T-helper 17 cell (primary cell): ENCODE measurements at regions not wholly inside any gene's neighbourhood (a gene's known extent, or its start where the extent isn't known, plus 50 kb on each side); places are given as distances from the start of the nearest gene placed in this dataset.
A peak's percentile ranks its signal among the peaks of the same experiment; 100 is the strongest.
"Not testable (repeated sequence)": the region's sequence is repeated elsewhere in the genome, so short reads cannot be mapped to it uniquely, and the experiment has no call there.

Experiments used
- ATAC-seq: fragments of 150-1000 bp; cut with Tn5 transposase; 2 replicates; pipeline ENCODE4 v1.10.0; 2021; ENCODE audit warnings: mild to moderate bottlenecking, moderate library complexity
- DNase-seq, 3 donors: peaks; one replicate each; pipeline versions ENCODE4 v3.0.0 to v3.0.0-alpha.2; 2020 to 2021
- H3K9me3 ChIP-seq: one replicate; pipeline ENCODE4 v1.7.0; 2013; ENCODE audit warnings: low read length, mild to moderate bottlenecking; ENCODE audit not compliant: control insufficient read depth, poor library complexity, severe bottlenecking
- H3K27ac Mint-ChIP-seq: one replicate; pipeline ENCODE4 v1.8.0; 2022; ENCODE audit warnings: mild to moderate bottlenecking, moderate library complexity, mixed read lengths
- H3K27me3 Mint-ChIP-seq: one replicate; pipeline ENCODE4 v1.8.0; 2022; ENCODE audit warnings: mixed read lengths
- H3K36me3 Mint-ChIP-seq: one replicate; pipeline ENCODE4 v1.8.0; 2022; ENCODE audit warnings: low read depth, mixed read lengths
- H3K4me1 Mint-ChIP-seq: one replicate; pipeline ENCODE4 v1.8.0; 2022; ENCODE audit warnings: mild to moderate bottlenecking, mixed read lengths
- H3K4me3 Mint-ChIP-seq: one replicate; pipeline ENCODE4 v1.8.0; 2022; ENCODE audit warnings: mild to moderate bottlenecking, moderate library complexity, mixed read lengths

DNA sequence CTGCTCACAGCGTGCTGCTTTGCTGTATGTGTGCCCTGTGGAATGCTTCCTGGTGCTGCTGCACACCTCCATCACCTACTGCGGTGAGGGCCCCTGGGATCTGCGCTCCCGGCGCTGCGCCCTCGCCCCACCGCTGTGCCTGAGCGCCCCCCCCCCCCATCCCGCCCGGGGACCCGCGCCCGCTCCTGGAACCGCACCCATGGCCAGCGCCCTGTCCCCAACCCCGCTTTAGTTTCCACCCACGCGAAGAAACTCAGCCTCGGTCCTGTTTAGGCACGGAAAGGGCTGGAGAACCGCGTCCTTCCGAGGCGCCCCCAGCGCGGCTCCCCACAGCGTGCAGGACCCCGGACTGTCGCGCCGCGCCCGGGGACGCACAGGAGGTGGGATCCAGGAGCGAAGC lies 265.5 kb downstream of the POTEB3 start:
- DNase-seq, H3K4me1 Mint-ChIP-seq, H3K27ac Mint-ChIP-seq, H3K36me3 Mint-ChIP-seq, H3K27me3 Mint-ChIP-seq, H3K4me3 Mint-ChIP-seq, H3K9me3 ChIP-seq, ATAC-seq: not testable (repeated sequence)

- H3K36me3 Mint-ChIP-seq, H3K9me3 ChIP-seq, H3K27ac Mint-ChIP-seq, DNase-seq, H3K4me1 Mint-ChIP-seq, H3K4me3 Mint-ChIP-seq, ATAC-seq, H3K27me3 Mint-ChIP-seq: not testable (repeated sequence)
Measured at GRCh38 chr15:21151203-21151966, 285.3 kb upstream of the POTEB2 start.

DNA sequence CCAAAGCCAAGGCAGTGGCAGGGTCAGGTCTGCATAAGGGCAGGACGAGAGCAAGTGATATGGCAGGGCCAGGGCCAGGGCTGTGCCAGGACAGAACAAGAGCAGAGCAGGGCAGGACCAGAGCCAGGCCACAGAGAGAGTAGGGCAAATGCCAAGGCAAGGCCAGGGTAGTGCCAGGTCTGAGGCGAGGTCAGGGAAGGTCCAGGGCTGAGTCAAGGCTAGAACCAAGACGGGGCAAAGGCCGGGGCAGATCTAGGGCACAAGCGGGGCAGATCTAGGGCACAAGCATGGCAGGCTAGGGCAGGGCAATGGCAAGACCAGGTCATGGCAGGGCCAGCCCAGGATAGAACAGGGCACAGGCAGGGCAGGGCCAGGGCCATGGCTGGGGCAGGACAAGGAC lies 282.0 kb upstream of the POTEB2 start:
- H3K9me3 ChIP-seq, H3K4me3 Mint-ChIP-seq, ATAC-seq, DNase-seq, H3K36me3 Mint-ChIP-seq, H3K27me3 Mint-ChIP-seq, H3K27ac Mint-ChIP-seq, H3K4me1 Mint-ChIP-seq: not testable (repeated sequence)

GRCh38 chr15:21133893-21134292 lies 267.8 kb upstream of the POTEB2 start:
- not testable (repeated sequence) for H3K36me3 Mint-ChIP-seq, H3K4me1 Mint-ChIP-seq, DNase-seq

DNA sequence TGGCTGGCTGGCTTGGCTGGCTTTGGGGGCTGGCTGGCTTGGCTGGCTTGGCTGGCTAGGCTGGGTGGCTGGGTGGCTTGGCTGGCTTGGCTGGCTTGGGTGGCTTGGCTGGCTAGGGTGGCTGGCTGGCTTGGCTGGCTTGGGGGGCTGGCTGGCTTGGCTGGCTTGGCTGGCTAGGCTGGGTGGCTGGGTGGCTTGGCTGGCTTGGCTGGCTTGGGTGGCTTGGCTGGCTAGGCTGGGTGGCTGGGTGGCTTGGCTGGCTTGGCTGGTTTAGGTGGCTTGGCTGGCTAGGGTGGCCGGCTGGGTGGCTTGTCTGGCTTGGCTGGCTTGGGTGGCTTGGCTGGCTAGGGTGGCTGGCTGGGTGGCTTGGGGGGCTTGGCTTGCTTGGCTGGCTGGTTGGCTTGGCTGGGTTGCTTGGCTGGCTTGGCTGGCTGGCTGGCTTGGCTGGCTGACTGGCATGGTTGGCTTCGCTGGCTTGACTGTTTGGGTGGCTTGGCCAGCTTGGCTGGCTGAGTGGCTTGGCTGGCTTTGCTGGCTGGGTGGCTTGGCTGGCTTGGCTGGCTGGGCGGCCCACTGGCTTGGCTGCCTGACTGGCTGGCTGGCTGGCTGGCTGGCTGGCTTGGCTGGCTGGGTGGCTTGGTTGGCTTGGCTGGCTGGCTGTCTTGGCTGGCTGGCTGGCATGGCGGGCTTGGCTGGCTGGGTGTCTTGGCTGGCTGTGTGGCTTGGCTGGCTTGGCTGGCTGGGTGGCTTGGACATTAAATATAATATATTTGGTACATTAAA lies 246.3 kb upstream of the POTEB2 start:
- H3K27ac Mint-ChIP-seq, H3K4me3 Mint-ChIP-seq, H3K9me3 ChIP-seq, ATAC-seq, H3K27me3 Mint-ChIP-seq, H3K36me3 Mint-ChIP-seq, H3K4me1 Mint-ChIP-seq: not testable (repeated sequence)
- DNase-seq = peak in 1 of 3 donors; percentile 3

More at GRCh38 chr15:21133893-21134292, 267.8 kb upstream of the POTEB2 start:
- H3K9me3 ChIP-seq, H3K27me3 Mint-ChIP-seq, H3K4me3 Mint-ChIP-seq, H3K27ac Mint-ChIP-seq, ATAC-seq: not testable (repeated sequence)

DNA sequence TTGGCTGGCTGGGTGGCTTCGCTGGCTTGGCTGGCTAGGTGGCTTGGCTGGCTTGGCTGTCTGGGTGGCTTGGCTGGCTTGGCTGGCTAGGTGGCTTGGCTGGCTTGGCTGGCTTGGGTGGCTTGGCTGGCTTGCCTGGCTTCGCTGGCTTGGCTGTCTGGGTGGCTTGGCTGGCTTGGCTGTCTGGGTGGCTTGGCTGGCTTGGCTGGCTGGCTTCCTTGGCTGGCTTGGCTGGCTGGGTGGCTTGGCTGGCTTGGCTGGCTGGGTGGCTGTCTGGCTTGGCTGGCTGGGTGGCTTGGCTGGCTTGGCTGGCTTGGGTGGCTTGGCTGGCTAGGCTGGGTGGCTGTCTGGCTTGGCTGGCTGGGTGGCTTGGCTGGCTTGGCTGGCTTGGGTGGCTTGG lies 245.7 kb upstream of the POTEB2 start:
- not testable (repeated sequence) for H3K9me3 ChIP-seq, H3K36me3 Mint-ChIP-seq, H3K27me3 Mint-ChIP-seq, ATAC-seq, H3K4me1 Mint-ChIP-seq, H3K27ac Mint-ChIP-seq, H3K4me3 Mint-ChIP-seq
- peak; percentile 17 to 23 (median 18) for DNase-seq

GRCh38 chr15:21111172-21111571 lies 245.1 kb upstream of the POTEB2 start:
- not testable (repeated sequence) for H3K36me3 Mint-ChIP-seq, H3K4me1 Mint-ChIP-seq, H3K9me3 ChIP-seq, H3K27me3 Mint-ChIP-seq, ATAC-seq, H3K27ac Mint-ChIP-seq, H3K4me3 Mint-ChIP-seq
- DNase-seq = peak in 1 of 3 donors; percentile 3

- H3K27ac Mint-ChIP-seq = not testable (repeated sequence)
Measured at GRCh38 chr15:21110187-21110804, 244.2 kb upstream of the POTEB2 start.

GRCh38 chr15:21108384-21108783 lies 242.3 kb upstream of the POTEB2 start:
- not testable (repeated sequence) for H3K9me3 ChIP-seq, H3K4me3 Mint-ChIP-seq, H3K27ac Mint-ChIP-seq, ATAC-seq, DNase-seq, H3K36me3 Mint-ChIP-seq, H3K4me1 Mint-ChIP-seq, H3K27me3 Mint-ChIP-seq

More at GRCh38 chr15:21110187-21110804, 244.2 kb upstream of the POTEB2 start:
- not testable (repeated sequence) for H3K4me1 Mint-ChIP-seq, H3K36me3 Mint-ChIP-seq, H3K27me3 Mint-ChIP-seq, H3K9me3 ChIP-seq, H3K4me3 Mint-ChIP-seq, ATAC-seq
- DNase-seq = peak; percentile 31 to 43 (median 32)

GRCh38 chr15:21107399-21108381 lies 241.6 kb upstream of the POTEB2 start:
- not testable (repeated sequence) for H3K36me3 Mint-ChIP-seq, H3K27me3 Mint-ChIP-seq, H3K27ac Mint-ChIP-seq, H3K9me3 ChIP-seq, ATAC-seq, H3K4me3 Mint-ChIP-seq, H3K4me1 Mint-ChIP-seq
- DNase-seq = peak in 1 of 3 donors; percentile 33

DNA sequence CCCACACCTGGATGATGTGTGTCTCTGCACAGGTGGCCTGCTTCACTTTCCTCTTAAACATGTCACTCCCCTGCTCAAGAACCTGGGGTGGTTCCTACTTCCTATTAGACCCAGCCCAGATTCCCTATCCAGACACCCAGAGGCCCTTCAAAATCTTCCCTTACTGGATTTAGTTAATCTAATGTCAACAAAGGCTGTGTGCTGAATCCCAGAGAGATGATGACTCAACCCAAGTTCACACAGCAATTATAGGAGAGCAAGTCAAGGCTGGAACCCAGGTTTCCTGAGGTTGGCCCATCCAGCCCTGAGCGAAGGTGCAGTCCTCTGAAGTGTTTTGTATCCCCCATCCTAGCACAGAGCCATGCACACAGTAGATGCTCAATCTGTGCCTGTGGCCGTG lies 230.5 kb upstream of the POTEB2 start:
- not testable (repeated sequence) for H3K27me3 Mint-ChIP-seq, ATAC-seq, H3K36me3 Mint-ChIP-seq, H3K4me3 Mint-ChIP-seq, H3K27ac Mint-ChIP-seq, H3K9me3 ChIP-seq, H3K4me1 Mint-ChIP-seq, DNase-seq

GRCh38 chr15:21079544-21079943 lies 213.4 kb upstream of the POTEB2 start:
- not testable (repeated sequence) for H3K27me3 Mint-ChIP-seq, DNase-seq, ATAC-seq, H3K4me1 Mint-ChIP-seq, H3K36me3 Mint-ChIP-seq, H3K4me3 Mint-ChIP-seq, H3K27ac Mint-ChIP-seq, H3K9me3 ChIP-seq
